HG02840 (cell line): ENCODE measurements at regions not wholly inside any gene's neighbourhood (a gene's known extent, or its start where the extent isn't known, plus 50 kb on each side); places are given as distances from the start of the nearest gene placed in this dataset.

Experiments
- ATAC-seq: cut with Tn5 transposase; IDR thresholded peaks from one replicate; pipeline ENCODE4 v1.9.1; 2021; ENCODE audit warnings: mild to moderate bottlenecking, moderate library complexity, moderate number of reproducible peaks; ENCODE audit not compliant: unreplicated experiment, low FRiP score

GRCh38 chr2:140064243-140064642, 1284.1 kb upstream of the NXPH2 start:
- no peak for ATAC-seq

- no peak for ATAC-seq
Measured at GRCh38 chr2:140063356-140063755, 1283.2 kb upstream of the NXPH2 start.

GRCh38 chr2:140061240-140061639, 1281.0 kb upstream of the NXPH2 start:
- no peak for ATAC-seq

- ATAC-seq: no peak
Measured at GRCh38 chr2:140057928-140058327, 1277.7 kb upstream of the NXPH2 start.

DNA sequence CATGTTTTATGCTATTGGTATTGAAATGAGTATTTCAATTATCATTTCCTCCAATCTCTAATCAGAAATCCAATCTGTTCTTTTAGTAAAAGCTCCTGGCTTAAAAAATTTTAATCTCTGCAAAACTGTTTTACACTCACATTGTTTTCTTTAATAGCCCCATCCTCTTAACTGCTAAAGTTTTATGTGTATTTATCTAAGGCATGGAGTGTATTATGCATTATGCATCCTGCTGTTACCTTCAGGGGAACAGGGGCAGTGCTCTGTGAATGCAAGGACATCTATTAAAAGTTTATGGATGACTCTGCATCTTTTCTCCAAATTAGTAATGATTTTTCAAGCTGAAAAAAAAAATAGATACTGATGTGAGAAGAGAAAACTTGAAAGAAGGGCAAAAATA, 1261.6 kb upstream of the NXPH2 start:
- ATAC-seq: no peak

DNA sequence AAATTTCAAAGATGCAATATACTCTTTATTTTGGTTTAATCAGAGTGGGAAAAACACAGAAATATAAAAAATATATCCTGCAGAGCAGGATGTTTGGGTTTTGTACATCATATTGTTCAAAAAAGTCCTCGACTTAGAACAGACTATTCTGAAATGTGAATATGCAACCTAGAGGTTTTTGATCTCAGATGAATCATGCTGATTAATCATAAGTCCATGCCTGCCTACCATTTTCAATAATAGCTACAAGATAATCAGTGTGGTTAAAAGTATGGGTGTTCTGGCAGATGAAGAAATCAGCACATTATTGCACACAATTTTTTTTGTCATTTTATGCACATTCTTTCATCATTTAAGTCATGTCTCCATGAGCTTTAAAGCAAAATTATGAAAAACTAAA, 1261.0 kb upstream of the NXPH2 start:
- ATAC-seq: no peak

GRCh38 chr2:140033638-140034037, 1253.4 kb upstream of the NXPH2 start:
- ATAC-seq: no peak

DNA sequence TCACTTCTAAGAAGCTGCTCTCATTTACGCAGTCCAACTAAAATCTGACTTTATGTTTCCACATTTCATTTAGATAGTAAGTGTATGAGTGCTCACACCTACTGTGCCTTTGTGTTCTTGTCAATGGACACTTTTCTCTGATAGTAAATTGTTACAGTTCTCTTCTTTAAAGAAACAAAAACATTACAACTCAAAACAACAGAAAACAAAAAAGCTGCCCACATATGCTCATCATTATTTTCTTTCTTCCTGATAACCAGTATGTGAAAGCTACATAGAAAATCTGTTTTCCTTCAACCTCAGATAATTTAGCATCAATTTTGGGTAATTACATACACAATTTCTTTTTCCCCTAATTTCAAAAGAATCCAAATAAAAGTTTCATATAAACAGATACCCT, 1247.8 kb upstream of the NXPH2 start:
- ATAC-seq: no peak

- ATAC-seq: no peak
Measured at GRCh38 chr2:140027320-140027719, 1247.1 kb upstream of the NXPH2 start.

DNA sequence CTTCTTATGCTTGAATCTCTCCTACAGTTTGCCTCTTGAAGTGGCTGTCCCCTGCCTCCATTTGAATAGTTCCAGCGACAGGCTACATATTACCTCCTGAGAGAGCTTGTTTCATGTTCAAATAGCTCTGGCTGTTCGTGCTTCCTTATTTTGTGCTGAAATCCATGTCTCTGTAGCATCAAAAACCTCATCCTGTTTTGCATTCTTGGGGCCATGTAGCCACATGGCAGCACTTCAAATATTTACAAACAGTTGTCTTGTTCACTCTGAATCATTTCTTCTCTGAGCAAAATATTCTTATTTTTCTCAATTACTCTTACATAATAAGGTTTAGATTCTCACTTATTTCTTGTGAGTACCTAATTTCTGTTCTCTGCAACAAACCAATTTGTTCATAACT, 1243.1 kb upstream of the NXPH2 start:
- no peak for ATAC-seq

DNA sequence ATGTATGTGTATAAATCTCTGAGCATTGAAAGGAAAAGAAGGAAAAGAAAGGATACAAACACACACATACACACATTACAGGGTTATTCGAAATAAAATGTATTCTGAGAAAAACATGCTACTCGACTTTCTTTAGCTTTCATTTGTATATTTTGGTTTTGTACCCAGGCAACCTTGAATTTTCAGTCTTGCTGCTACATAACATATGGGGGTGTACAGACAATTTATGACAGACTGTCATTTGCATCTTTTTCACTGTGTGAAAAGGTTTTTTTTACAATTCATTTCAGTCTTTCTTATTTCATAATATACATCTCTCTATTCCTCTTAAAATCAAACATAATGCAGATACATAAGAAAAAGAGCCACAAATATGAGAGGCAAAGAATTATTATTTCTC, 1238.4 kb upstream of the NXPH2 start:
- no peak for ATAC-seq

DNA sequence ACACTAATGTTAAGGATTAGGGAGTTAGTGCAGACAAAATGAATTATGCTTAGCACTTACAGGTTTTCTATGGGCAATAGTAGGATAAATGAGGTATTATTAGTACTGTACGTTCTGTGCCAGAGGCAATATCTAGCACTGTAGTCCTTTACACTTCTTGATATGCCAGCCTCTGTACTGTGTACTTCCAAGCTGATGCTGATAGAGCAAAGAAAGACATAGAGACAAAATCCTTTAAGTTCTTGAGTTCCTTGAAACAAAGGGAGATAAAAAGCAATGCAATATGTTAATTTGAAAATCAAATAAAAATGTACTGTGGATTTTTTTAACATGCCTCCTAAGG, 1234.0 kb upstream of the NXPH2 start:
- ATAC-seq: no peak

- ATAC-seq: no peak
Measured at GRCh38 chr2:140013545-140014203, 1233.5 kb upstream of the NXPH2 start.

DNA sequence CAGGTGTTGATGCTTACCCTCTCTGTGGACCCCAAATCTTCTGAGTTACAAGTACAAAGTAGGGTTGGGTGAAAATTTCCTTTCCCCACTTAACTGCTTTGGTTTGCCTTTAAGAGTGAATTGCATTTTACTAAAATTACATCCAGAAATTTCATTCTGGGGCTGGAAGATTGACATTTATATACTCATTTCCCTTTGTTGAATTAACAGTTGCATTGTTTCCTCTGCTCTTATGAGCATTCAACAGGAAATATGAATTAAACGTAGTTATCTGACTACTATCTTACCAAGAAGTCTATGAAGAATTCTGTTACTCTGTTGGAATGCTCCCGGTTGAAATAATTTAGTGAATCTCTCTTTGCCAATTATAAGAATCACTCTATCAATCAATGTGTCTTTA, 1231.1 kb upstream of the NXPH2 start:
- no peak for ATAC-seq

DNA sequence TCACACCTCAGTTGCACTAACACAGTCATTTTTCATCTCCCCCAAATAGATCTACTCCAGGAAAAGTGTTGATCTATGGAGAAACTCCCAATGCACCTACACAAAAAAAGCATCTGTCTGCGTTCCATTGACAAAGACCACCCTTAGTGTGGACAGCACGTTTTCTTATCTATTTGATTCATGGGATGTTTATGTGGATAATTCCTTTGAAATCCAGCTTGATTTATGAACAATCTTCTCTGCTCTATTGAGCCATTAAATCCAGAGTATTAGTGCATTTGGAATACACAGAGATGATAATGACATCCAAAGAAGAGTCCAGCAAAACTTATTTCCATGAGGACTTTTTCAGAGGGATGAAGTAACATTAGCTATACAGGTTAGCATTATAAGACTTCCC, 1221.9 kb upstream of the NXPH2 start:
- no peak for ATAC-seq

DNA sequence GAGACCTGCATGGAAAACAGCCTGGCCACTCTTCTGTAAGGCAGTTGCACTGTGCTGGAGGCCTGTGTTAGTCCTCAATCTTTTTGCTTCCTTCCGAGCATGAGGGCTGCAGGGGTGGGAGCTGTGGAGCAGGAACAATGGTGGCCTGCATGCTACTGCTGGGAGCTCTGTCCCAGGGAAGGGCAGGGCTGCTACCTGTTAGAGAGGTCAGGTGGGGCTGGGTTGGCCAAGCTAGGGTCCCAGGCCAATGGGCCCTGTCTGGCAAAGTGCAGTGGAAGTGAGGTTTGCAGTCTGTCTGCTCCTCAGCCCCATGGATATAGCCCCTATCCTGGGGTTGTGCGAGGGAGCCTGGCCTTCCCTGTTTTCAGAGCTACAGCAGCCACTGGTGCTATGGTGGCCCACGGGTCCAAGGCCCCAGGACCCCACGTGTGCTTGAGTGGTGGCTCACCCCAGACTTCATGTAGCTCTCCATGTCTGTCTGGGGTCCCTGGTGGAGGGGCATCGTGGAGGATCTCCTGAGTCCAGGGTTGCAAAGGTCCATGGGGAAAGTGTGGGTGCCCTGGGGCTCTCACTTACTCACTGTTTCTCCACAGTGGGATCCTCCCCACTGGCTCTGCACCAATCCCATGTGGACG, 1212.6 kb upstream of the NXPH2 start:
- no peak for ATAC-seq

DNA sequence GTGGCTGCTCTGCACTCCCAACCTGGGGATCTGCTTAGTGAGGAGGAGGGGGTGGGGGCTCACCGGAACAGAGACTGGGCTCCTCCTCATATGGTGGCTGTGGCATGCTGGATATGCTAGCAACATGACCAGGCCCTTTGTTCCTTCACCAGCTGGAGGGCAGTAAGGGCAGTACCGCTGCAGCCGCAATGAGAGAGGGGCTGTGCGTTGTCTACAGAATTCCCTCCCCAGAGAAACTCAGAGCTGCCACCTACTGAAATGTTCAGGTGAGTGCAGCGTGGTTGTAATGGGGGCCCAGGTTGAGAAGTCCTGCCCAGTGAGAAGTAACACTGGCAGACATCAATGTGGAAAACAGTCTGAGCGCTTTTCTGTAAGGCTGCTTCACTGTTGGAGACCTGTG, 1211.9 kb upstream of the NXPH2 start:
- no peak for ATAC-seq

DNA sequence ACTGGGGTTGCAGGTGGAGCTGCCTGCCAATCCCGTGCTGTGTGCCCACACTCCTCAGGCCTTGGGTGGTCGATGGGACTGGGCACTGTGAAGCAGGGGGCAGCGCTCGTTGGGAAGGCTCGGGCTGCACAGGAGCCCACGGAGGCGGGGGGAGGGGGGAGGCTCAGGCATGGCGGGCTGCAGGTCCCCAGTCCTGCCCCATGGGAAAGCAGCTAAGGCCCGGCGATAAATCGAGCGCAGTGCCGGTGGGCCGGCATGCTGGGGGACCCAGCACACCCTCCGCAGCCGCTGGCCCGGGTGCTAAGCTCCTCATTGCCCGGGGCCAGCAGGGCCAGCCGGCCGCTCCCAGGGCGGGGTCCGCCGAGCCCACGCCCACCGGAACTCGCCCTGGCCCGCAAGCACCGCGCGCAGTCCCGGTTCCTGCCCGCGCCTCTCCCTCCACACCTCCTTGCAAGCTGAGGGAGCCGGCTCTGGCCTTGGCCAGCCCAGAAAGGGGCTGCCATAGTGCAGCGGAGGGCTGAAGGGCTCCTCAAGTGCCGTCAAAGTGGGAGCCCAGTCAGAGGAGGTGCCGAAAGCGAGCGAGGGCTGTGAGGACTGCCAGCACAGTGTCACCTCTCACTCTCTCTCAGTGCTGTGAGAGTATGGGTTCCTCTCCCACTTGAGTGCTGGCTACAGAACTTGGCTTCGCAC, 1210.6 kb upstream of the NXPH2 start:
- no peak for ATAC-seq

- ATAC-seq: no peak
Measured at GRCh38 chr2:139969323-139969722, 1189.1 kb upstream of the NXPH2 start.

GRCh38 chr2:139968588-139968987, 1188.4 kb upstream of the NXPH2 start:
- no peak for ATAC-seq

DNA sequence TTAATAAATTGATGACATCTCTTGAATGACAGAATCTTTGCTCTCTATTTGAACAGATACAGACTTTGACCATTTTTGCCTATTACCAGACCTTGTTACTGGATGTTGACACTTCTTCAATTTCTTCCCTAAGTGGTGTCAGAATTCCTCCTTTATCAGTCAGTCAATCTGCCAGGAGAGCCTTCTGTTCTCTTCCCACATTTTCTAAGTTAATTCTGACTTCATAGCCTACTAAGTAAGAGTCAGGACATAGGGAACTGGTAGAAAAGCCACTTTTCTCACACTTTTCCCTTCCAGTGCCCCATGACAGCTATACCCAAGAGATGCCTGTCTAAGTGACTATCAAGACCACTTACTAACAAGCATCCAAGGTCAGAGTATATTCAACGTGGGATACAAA, 1187.5 kb upstream of the NXPH2 start:
- no peak for ATAC-seq
